Fibroblast of pulmonary artery (primary cell): ENCODE measurements at regions not wholly inside any gene's neighbourhood (a gene's known extent, or its start where the extent isn't known, plus 50 kb on each side); places are given as distances from the start of the nearest gene placed in this dataset.

Experiments
- DNase-seq: peaks from one replicate; pipeline ENCODE4 v3.0.0-alpha.2; 2010; ENCODE audit warnings: low read depth
- H3K4me3 ChIP-seq: replicated peaks from 2 replicates; pipeline ENCODE4 v1.5.1; 2011; ENCODE audit warnings: low read depth, mild to moderate bottlenecking, control low read depth, low read length, moderate library complexity
- TF ChIP-seq, protein P1 (sequence below): IDR thresholded peaks from 2 replicates; pipeline ENCODE4 v1.5.1; 2011; ENCODE audit warnings: mild to moderate bottlenecking, control low read depth, low read length, inconsistent platforms; ENCODE audit errors: missing control alignments

DNA sequence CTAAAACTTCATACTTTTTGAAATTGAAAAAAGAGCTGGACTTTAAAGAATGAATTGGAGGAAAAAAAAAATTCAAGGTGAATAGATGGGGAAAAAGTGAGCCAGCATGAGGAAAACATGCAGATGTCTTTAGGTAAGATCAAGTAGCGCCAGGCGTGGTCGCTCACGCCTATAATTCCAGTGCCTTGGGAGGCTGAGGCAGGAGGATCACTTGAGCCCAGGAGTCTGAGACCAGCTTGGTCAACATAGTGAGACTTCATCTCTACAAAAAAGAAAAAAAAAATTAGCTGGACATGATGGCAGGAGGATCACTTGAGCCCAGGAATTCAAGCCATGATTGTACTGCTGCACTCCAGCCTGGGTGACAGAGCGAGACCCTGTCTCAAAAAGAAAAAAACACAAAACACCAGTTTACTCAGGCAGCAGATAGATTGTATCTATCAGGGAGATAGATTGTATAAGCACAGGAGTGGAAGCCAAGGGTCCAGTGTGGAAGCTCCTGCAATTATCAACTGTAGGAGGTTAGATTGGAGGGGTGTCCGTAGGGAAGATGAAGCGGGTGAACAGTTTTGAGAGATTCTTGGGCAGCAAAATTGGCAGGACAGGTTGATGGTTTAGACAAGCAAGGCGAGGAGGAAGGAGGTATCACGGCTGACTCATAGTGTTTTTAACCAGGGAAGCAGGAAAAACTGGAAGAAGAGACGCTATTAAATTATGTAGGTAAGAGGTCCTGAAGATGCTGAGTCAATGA lies 97.6 kb upstream of the ZNF217 start:
- no peak overlapping the region for H3K4me3 ChIP-seq
- TF ChIP-seq, protein P1, sequence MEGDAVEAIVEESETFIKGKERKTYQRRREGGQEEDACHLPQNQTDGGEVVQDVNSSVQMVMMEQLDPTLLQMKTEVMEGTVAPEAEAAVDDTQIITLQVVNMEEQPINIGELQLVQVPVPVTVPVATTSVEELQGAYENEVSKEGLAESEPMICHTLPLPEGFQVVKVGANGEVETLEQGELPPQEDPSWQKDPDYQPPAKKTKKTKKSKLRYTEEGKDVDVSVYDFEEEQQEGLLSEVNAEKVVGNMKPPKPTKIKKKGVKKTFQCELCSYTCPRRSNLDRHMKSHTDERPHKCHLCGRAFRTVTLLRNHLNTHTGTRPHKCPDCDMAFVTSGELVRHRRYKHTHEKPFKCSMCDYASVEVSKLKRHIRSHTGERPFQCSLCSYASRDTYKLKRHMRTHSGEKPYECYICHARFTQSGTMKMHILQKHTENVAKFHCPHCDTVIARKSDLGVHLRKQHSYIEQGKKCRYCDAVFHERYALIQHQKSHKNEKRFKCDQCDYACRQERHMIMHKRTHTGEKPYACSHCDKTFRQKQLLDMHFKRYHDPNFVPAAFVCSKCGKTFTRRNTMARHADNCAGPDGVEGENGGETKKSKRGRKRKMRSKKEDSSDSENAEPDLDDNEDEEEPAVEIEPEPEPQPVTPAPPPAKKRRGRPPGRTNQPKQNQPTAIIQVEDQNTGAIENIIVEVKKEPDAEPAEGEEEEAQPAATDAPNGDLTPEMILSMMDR: no peak
- peak; percentile 41 for DNase-seq

- TF ChIP-seq, protein P1: no peak
- no peak for DNase-seq
- no peak overlapping the region for H3K4me3 ChIP-seq
These were observed 94.4 kb upstream of the ZNF217 start for GRCh38 chr20:53688085-53688484.

- TF ChIP-seq, protein P1: no peak
- H3K4me3 ChIP-seq: no peak overlapping the region
- DNase-seq: no peak
These were observed 91.5 kb upstream of the ZNF217 start for GRCh38 chr20:53685070-53685595.

- TF ChIP-seq, protein P1: no peak
- no peak for DNase-seq
- H3K4me3 ChIP-seq: no peak overlapping the region
These were observed 89.9 kb upstream of the ZNF217 start for GRCh38 chr20:53683506-53683905.

GRCh38 chr20:53681352-53682212 lies 87.9 kb upstream of the ZNF217 start:
- no peak overlapping the region for H3K4me3 ChIP-seq
- TF ChIP-seq, protein P1: no peak
- DNase-seq: no peak

DNA sequence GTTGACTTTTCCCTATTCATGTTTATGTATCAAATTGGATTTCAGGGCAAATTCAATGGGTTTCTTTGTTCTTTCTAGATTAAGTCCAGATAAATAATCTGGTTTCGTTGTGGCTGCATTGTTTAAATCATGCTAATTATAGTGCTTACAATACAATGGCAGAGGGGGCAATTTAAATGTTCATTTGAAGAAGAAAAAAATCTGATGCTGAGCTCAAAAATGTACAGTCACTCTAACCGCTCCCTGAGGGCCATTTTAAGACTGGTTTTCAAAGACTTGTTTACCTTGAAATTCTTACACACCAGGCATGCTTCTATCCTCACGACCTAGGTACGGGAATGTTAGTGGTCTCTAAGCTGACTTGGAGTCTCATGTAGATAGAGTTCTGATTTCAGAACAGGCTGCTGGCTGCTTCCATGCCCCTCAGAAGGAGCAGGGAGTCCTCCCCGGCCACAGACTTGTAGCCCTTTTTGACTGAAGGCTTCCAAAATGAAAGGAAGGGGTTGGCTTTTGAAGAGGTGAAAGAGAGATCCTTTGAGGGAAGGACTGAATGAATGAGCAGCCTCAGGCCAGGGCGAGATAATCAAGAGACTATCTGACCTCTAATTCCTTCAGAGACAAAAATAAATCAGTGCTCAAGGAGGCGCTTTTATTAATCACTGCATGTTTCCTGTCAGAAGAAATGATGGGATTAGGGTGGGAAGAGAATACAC lies 86.1 kb upstream of the ZNF217 start:
- no peak overlapping the region for H3K4me3 ChIP-seq
- TF ChIP-seq, protein P1: no peak
- no peak for DNase-seq
